Nephron (organoid): ENCODE measurements at regions not wholly inside any gene's neighbourhood (a gene's known extent, or its start where the extent isn't known, plus 50 kb on each side); places are given as distances from the start of the nearest gene placed in this dataset.
A peak's percentile ranks its signal among the peaks of the same experiment; 100 is the strongest.
"Not testable (repeated sequence)": the region's sequence is repeated elsewhere in the genome, so short reads cannot be mapped to it uniquely, and the experiment has no call there.

ENCODE experiments used
- H3K27ac Mint-ChIP-seq, 3 experiments: 2 replicates each; pipeline ENCODE4 v1.8.0; 2020; ENCODE audit warnings: mixed read lengths in 3 of 3, mild to moderate bottlenecking in 2 of 3, moderate library complexity in 1 of 3
- H3K27me3 Mint-ChIP-seq: 2 replicates; pipeline ENCODE4 v1.8.0; 2021; ENCODE audit warnings: low read depth, mild to moderate bottlenecking, moderate library complexity, mixed read lengths
- H3K36me3 Mint-ChIP-seq: 2 replicates; pipeline ENCODE4 v1.8.0; 2020; ENCODE audit warnings: low read depth, mixed read lengths
- H3K4me1 Mint-ChIP-seq: 2 replicates; pipeline ENCODE4 v1.8.0; 2020; ENCODE audit warnings: mixed read lengths
- H3K4me3 Mint-ChIP-seq, 3 experiments: 2 replicates each; pipeline ENCODE4 v1.8.0; 2020; ENCODE audit warnings: mild to moderate bottlenecking in 3 of 3, mixed read lengths in 3 of 3, moderate library complexity in 2 of 3
- H3K9me3 Mint-ChIP-seq: 2 replicates; pipeline ENCODE4 v1.8.0; 2020; ENCODE audit warnings: mixed read lengths
- CTCF ChIP-seq, 3 experiments: fragments of 200-600 bp; sonication (generic); IDR thresholded peaks; one replicate each; pipeline ENCODE4 v1.5.0; 2021; ENCODE audit warnings: antibody characterized with exemption in 3 of 3; ENCODE audit not compliant: unreplicated experiment in 3 of 3

GRCh38 chr10:78464118-78464855, 430.6 kb downstream of the RPS24 start:
- no peak for TF ChIP-seq CTCF (IDR thresholded peaks at IDR 0.05; ENCODE audit: unreplicated experiment in 3 of 3)
- H3K9me3 Mint-ChIP-seq: peaks cover 5% of the 10 kb centered on the region
- peaks cover 3% of the 10 kb centered on the region for H3K36me3 Mint-ChIP-seq
- peak overlapping the region; percentile 97 to 99 (median 98) for H3K27ac Mint-ChIP-seq
- H3K4me1 Mint-ChIP-seq: peaks cover 50% of the 10 kb centered on the region
- no peaks in the 10 kb centered on the region for H3K27me3 Mint-ChIP-seq
- H3K4me3 Mint-ChIP-seq: peak overlapping the region in 1 of 3 experiments; percentile 31

- Mint-ChIP-seq H3K27ac (peak overlapping the region; percentile 97 to 99 (median 98)), H3K4me3 (peak overlapping the region in 2 of 3 experiments; percentile 31 to 37)
These were observed 431.2 kb downstream of the RPS24 start for GRCh38 chr10:78464856-78465267.

GRCh38 chr10:78465431-78465830, 431.8 kb downstream of the RPS24 start:
- H3K27ac Mint-ChIP-seq: peak overlapping the region; percentile 97 to 99 (median 98)
- peaks cover 7% of the 10 kb centered on the region for H3K9me3 Mint-ChIP-seq
- peaks cover 3% of the 10 kb centered on the region for H3K36me3 Mint-ChIP-seq
- no peaks in the 10 kb centered on the region for H3K27me3 Mint-ChIP-seq
- no peak for TF ChIP-seq CTCF (IDR thresholded peaks at IDR 0.05; ENCODE audit: unreplicated experiment in 3 of 3)
- H3K4me3 Mint-ChIP-seq: peak overlapping the region; percentile 5 to 44 (median 37)
- H3K4me1 Mint-ChIP-seq: peaks cover 47% of the 10 kb centered on the region

More at GRCh38 chr10:78464856-78465267, 431.2 kb downstream of the RPS24 start:
- H3K27me3 Mint-ChIP-seq: no peaks in the 10 kb centered on the region
- peaks cover 7% of the 10 kb centered on the region for H3K9me3 Mint-ChIP-seq
- no peak for TF ChIP-seq CTCF (IDR thresholded peaks at IDR 0.05; ENCODE audit: unreplicated experiment in 3 of 3)
- H3K4me1 Mint-ChIP-seq: peaks cover 50% of the 10 kb centered on the region
- peaks cover 3% of the 10 kb centered on the region for H3K36me3 Mint-ChIP-seq

GRCh38 chr10:78467496-78468106, 433.9 kb downstream of the RPS24 start:
- Mint-ChIP-seq H3K4me1 (peaks cover 52% of the 10 kb centered on the region), H3K27me3 (no peaks in the 10 kb centered on the region), H3K27ac (peak overlapping the region; percentile 28 to 82 (median 68)), H3K36me3 (peaks cover 3% of the 10 kb centered on the region), H3K4me3 (no peak overlapping the region), H3K9me3 (peaks cover 7% of the 10 kb centered on the region)
- no peak for TF ChIP-seq CTCF (IDR thresholded peaks at IDR 0.05; ENCODE audit: unreplicated experiment in 3 of 3)

- peaks cover 53% of the 10 kb centered on the region for H3K4me1 Mint-ChIP-seq
- H3K27me3 Mint-ChIP-seq, H3K36me3 Mint-ChIP-seq, H3K27ac Mint-ChIP-seq, H3K9me3 Mint-ChIP-seq, H3K4me3 Mint-ChIP-seq: not testable (repeated sequence)
These were observed 435.1 kb downstream of the RPS24 start for GRCh38 chr10:78468731-78469130.

- no peaks in the 10 kb centered on the region for H3K27me3 Mint-ChIP-seq
- no peak for TF ChIP-seq CTCF (IDR thresholded peaks at IDR 0.05; ENCODE audit: unreplicated experiment in 3 of 3)
- H3K36me3 Mint-ChIP-seq: peaks cover 3% of the 10 kb centered on the region
- H3K27ac Mint-ChIP-seq: peak overlapping the region; percentile 96 to 99 (median 99)
- peaks cover 45% of the 10 kb centered on the region for H3K4me1 Mint-ChIP-seq
- H3K9me3 Mint-ChIP-seq: peaks cover 7% of the 10 kb centered on the region
- H3K4me3 Mint-ChIP-seq: no peak overlapping the region
These were observed 436.8 kb downstream of the RPS24 start for GRCh38 chr10:78470267-78471103.
